BLaER1 treated with 17β-estradiol and CSF1 and Interleukin-3, amounts not matched to agents 10 nM and 100 nM (cell line): ENCODE measurements at regions not wholly inside any gene's neighbourhood (a gene's known extent, or its start where the extent isn't known, plus 50 kb on each side); places are given as distances from the start of the nearest gene placed in this dataset.

ENCODE experiments used
- H3K27ac ChIP-seq, 11 experiments: shearing (Covaris generic); formaldehyde crosslinking; 2 replicates each; pipeline ENCODE4 v1.8.1; 2022
- H3K27me3 ChIP-seq, 11 experiments: shearing (Covaris generic); formaldehyde crosslinking; 2 replicates each; pipeline ENCODE4 v1.8.1; 2022
- H3K36me3 ChIP-seq, 11 experiments: shearing (Covaris generic); formaldehyde crosslinking; 2 replicates each; pipeline ENCODE4 v1.8.1; 2022
- H3K4me1 ChIP-seq, 10 experiments: shearing (Covaris generic); formaldehyde crosslinking; 2 replicates each; pipeline ENCODE4 v1.8.1; 2022
- H3K4me2 ChIP-seq, 11 experiments: shearing (Covaris generic); formaldehyde crosslinking; 2 replicates each; pipeline ENCODE4 v1.8.1; 2022
- H3K4me3 ChIP-seq, 10 experiments: shearing (Covaris generic); formaldehyde crosslinking; 2 replicates each; pipeline ENCODE4 v1.8.1; 2022
- H3K9ac ChIP-seq, 11 experiments: shearing (Covaris generic); formaldehyde crosslinking; 2 replicates each; pipeline ENCODE4 v1.8.1; 2022
- H3K9me3 ChIP-seq, 11 experiments: shearing (Covaris generic); formaldehyde crosslinking; replicated peaks in 1 of 11; 2 replicates each; pipeline ENCODE4 v1.8.1; 2022
- H4K20me1 ChIP-seq, 11 experiments: shearing (Covaris generic); formaldehyde crosslinking; 2 replicates each; pipeline ENCODE4 v1.8.1; 2022
- Cebpa-rat ChIP-seq, 11 experiments: shearing (Covaris generic); IDR thresholded peaks; 2 replicates each; pipeline ENCODE4 v1.8.1; 2022

- no peak overlapping the region for H3K9ac ChIP-seq
- TF ChIP-seq Cebpa-rat (IDR thresholded peaks at IDR 0.05), result no peak
- no peaks in the 10 kb centered on the region for H3K27me3 ChIP-seq
- H3K4me2 ChIP-seq, result no peak overlapping the region
- H3K9me3 ChIP-seq, result no peaks in the 10 kb centered on the region
- peaks cover 0 to 18% (median 14%) of the 10 kb centered on the region in 10 experiments; a peak in 12 of 20 replicates for H3K4me1 ChIP-seq
- H3K36me3 ChIP-seq, result no peaks in the 10 kb centered on the region
- no peak overlapping the region for H3K4me3 ChIP-seq
- peaks cover 0 to 19% (median 0%) of the 10 kb centered on the region in 11 experiments; a peak in 3 of 22 replicates for H4K20me1 ChIP-seq
- no peak overlapping the region for H3K27ac ChIP-seq
These were observed 414.1 kb downstream of the CTTN start for GRCh38 chr11:70812472-70812871.

GRCh38 chr11:70813651-70814050 lies 415.3 kb downstream of the CTTN start:
- Histone ChIP-seq H3K9ac (no peak overlapping the region), H3K9me3 (no peaks in the 10 kb centered on the region), H3K27me3 (no peaks in the 10 kb centered on the region), H4K20me1 (peaks cover 0 to 19% (median 0%) of the 10 kb centered on the region in 11 experiments; a peak in 3 of 22 replicates), H3K4me3 (no peak overlapping the region), H3K36me3 (no peaks in the 10 kb centered on the region), H3K4me1 (peaks cover 0 to 23% (median 15%) of the 10 kb centered on the region in 10 experiments; a peak in 12 of 20 replicates), H3K27ac (no peak overlapping the region), H3K4me2 (no peak overlapping the region)
- no peak for TF ChIP-seq Cebpa-rat (IDR thresholded peaks at IDR 0.05)

- Histone ChIP-seq H3K4me2 (peak overlapping the region in 6 of 11 experiments; percentile 13 to 53 (median 48); a peak in 9 of 22 replicates), H3K36me3 (no peaks in the 10 kb centered on the region), H3K27ac (no peak overlapping the region), H3K9me3 (no peaks in the 10 kb centered on the region), H4K20me1 (peaks cover 0 to 23% (median 0%) of the 10 kb centered on the region in 11 experiments; a peak in 3 of 22 replicates), H3K27me3 (no peaks in the 10 kb centered on the region), H3K4me1 (peaks cover 0 to 29% (median 17%) of the 10 kb centered on the region in 10 experiments; a peak in 12 of 20 replicates), H3K4me3 (no peak overlapping the region), H3K9ac (no peak overlapping the region)
- no peak for TF ChIP-seq Cebpa-rat (IDR thresholded peaks at IDR 0.05)
These were observed 417.1 kb downstream of the CTTN start for GRCh38 chr11:70815485-70815832.

GRCh38 chr11:70816156-70816678 lies 417.9 kb downstream of the CTTN start:
- no peak overlapping the region for H3K9ac ChIP-seq
- H3K4me1 ChIP-seq, result peaks cover 0 to 29% (median 17%) of the 10 kb centered on the region in 10 experiments; a peak in 12 of 20 replicates
- H3K36me3 ChIP-seq, result no peaks in the 10 kb centered on the region
- H3K9me3 ChIP-seq, result no peaks in the 10 kb centered on the region
- peaks cover 0 to 23% (median 0%) of the 10 kb centered on the region in 11 experiments; a peak in 3 of 22 replicates for H4K20me1 ChIP-seq
- no peak for TF ChIP-seq Cebpa-rat (IDR thresholded peaks at IDR 0.05)
- H3K27me3 ChIP-seq, result no peaks in the 10 kb centered on the region
- H3K27ac ChIP-seq, result no peak overlapping the region
- H3K4me3 ChIP-seq, result no peak overlapping the region
- peak overlapping the region in 7 of 11 experiments; percentile 13 to 53 (median 47); a peak in 11 of 22 replicates for H3K4me2 ChIP-seq

- Histone ChIP-seq H3K27me3 (peaks cover 1 to 13% (median 6%) of the 10 kb centered on the region in 11 experiments), H3K9me3 (no peaks in the 10 kb centered on the region), H3K27ac (no peak overlapping the region), H3K36me3 (no peaks in the 10 kb centered on the region), H3K4me3 (no peak overlapping the region), H3K9ac (no peak overlapping the region), H3K4me1 (peaks cover 0 to 29% (median 17%) of the 10 kb centered on the region in 10 experiments; a peak in 12 of 20 replicates), H4K20me1 (peaks cover 0 to 23% (median 0%) of the 10 kb centered on the region in 11 experiments; a peak in 3 of 22 replicates), H3K4me2 (peak overlapping the region in 5 of 11 experiments; percentile 10 to 15 (median 11); a peak in 3 of 22 replicates)
- TF ChIP-seq Cebpa-rat (IDR thresholded peaks at IDR 0.05), result no peak
These were observed 420.0 kb downstream of the CTTN start for GRCh38 chr11:70818351-70818750.

GRCh38 chr11:70819022-70819421 lies 420.7 kb downstream of the CTTN start:
- H3K9me3 ChIP-seq, result no peaks in the 10 kb centered on the region
- TF ChIP-seq Cebpa-rat (IDR thresholded peaks at IDR 0.05), result no peak
- peaks cover 0 to 29% (median 17%) of the 10 kb centered on the region in 10 experiments; a peak in 12 of 20 replicates for H3K4me1 ChIP-seq

GRCh38 chr11:70820311-70820710 lies 422.0 kb downstream of the CTTN start:
- no peak overlapping the region for H3K27ac ChIP-seq
- no peak for TF ChIP-seq Cebpa-rat (IDR thresholded peaks at IDR 0.05)
- no peak overlapping the region for H3K4me3 ChIP-seq
- H4K20me1 ChIP-seq, result peaks cover 0 to 39% (median 0%) of the 10 kb centered on the region in 11 experiments; a peak in 4 of 22 replicates
- H3K4me1 ChIP-seq, result peaks cover 0 to 28% (median 16%) of the 10 kb centered on the region in 10 experiments; a peak in 12 of 20 replicates
- no peak overlapping the region for H3K9ac ChIP-seq
- peaks cover 21 to 33% (median 26%) of the 10 kb centered on the region in 11 experiments for H3K27me3 ChIP-seq
- H3K36me3 ChIP-seq, result no peaks in the 10 kb centered on the region
- no peak overlapping the region for H3K4me2 ChIP-seq
- H3K9me3 ChIP-seq, result no peaks in the 10 kb centered on the region

More at GRCh38 chr11:70819022-70819421, 420.7 kb downstream of the CTTN start:
- Histone ChIP-seq H3K27me3 (peaks cover 8 to 20% (median 13%) of the 10 kb centered on the region in 11 experiments), H3K9ac (no peak overlapping the region), H4K20me1 (peaks cover 0 to 29% (median 0%) of the 10 kb centered on the region in 11 experiments; a peak in 4 of 22 replicates), H3K27ac (no peak overlapping the region), H3K36me3 (no peaks in the 10 kb centered on the region), H3K4me2 (peak overlapping the region in 5 of 11 experiments; percentile 10 to 15 (median 11); a peak in 2 of 22 replicates), H3K4me3 (no peak overlapping the region)

- no peak for TF ChIP-seq Cebpa-rat (IDR thresholded peaks at IDR 0.05)
- Histone ChIP-seq H3K4me2 (no peak overlapping the region), H3K36me3 (no peaks in the 10 kb centered on the region), H3K9ac (no peak overlapping the region), H3K4me1 (peaks cover 0 to 24% (median 12%) of the 10 kb centered on the region in 10 experiments; a peak in 12 of 20 replicates), H4K20me1 (peaks cover 0 to 35% (median 0%) of the 10 kb centered on the region in 11 experiments; a peak in 5 of 22 replicates), H3K27ac (no peak overlapping the region), H3K27me3 (peaks cover 25 to 37% (median 30%) of the 10 kb centered on the region in 11 experiments), H3K9me3 (no peaks in the 10 kb centered on the region), H3K4me3 (no peak overlapping the region)
These were observed 422.4 kb downstream of the CTTN start for GRCh38 chr11:70820712-70821111.

GRCh38 chr11:70823771-70824170 lies 425.4 kb downstream of the CTTN start:
- H4K20me1 ChIP-seq, result peaks cover 0 to 20% (median 0%) of the 10 kb centered on the region in 11 experiments; a peak in 5 of 22 replicates
- no peak overlapping the region for H3K27ac ChIP-seq
- peaks cover 44 to 67% (median 57%) of the 10 kb centered on the region in 11 experiments for H3K27me3 ChIP-seq
- H3K36me3 ChIP-seq, result no peaks in the 10 kb centered on the region
- no peak for TF ChIP-seq Cebpa-rat (IDR thresholded peaks at IDR 0.05)
- peaks cover 0 to 9% (median under 1%) of the 10 kb centered on the region in 10 experiments; a peak in 7 of 20 replicates for H3K4me1 ChIP-seq
- no peak overlapping the region for H3K9ac ChIP-seq
- H3K4me3 ChIP-seq, result no peak overlapping the region
- no peak overlapping the region for H3K4me2 ChIP-seq
- H3K9me3 ChIP-seq, result no peaks in the 10 kb centered on the region
